ENCODE measurements at regions not wholly inside any gene's neighbourhood (a gene's known extent, or its start where the extent isn't known, plus 50 kb on each side); places are given as distances from the start of the nearest gene placed in this dataset.

- Histone ChIP-seq H3K4me3 (ENCODE audit: low read depth in 1 of 3, low read length in 3 of 3) (no peak overlapping the region), H3K9me3 (ENCODE audit: control insufficient read depth in 4 of 4, low read length in 3 of 4) (peaks cover 0 to 2% (median under 1%) of the 10 kb centered on the region in 4 donors)
Observed at GRCh38 chr19:30314805-30315155, 57.4 kb upstream of the ZNF536 start.

GRCh38 chr19:30315159-30315558 is 57.0 kb upstream of the ZNF536 start:
- Histone ChIP-seq H3K36me3 (ENCODE audit: control insufficient read depth in 4 of 4, insufficient read depth in 3 of 4, low read depth in 1 of 4, low read length in 3 of 4) (no peaks in the 10 kb centered on the region), H3K4me3 (ENCODE audit: low read depth in 1 of 3, low read length in 3 of 3) (no peak overlapping the region), H3K9me3 (ENCODE audit: control insufficient read depth in 4 of 4, low read length in 3 of 4) (peaks cover 0 to 2% (median under 1%) of the 10 kb centered on the region in 4 donors), H3K4me1 (ENCODE audit: control insufficient read depth in 4 of 4, insufficient read depth in 4 of 4, low read length in 3 of 4) (no peaks in the 10 kb centered on the region), H3K27ac (ENCODE audit: low read depth in 1 of 2, low read length in 2 of 2) (no peak overlapping the region), H3K9ac (ENCODE audit: low read depth in 1 of 2, low read length in 2 of 2) (no peak overlapping the region), H3K27me3 (ENCODE audit: control insufficient read depth in 4 of 4, insufficient read depth in 4 of 4, low read length in 3 of 4) (no peaks in the 10 kb centered on the region)
- DNase-seq (ENCODE audit: low spot score), result no peak
- WGBS, result 92% methylated on average over 2 of the region's 2 CpGs
- TF ChIP-seq ZBTB33 (IDR thresholded peaks at IDR 0.05), result no peak

More at GRCh38 chr19:30314805-30315155, 57.4 kb upstream of the ZNF536 start:
- DNase-seq (ENCODE audit: low spot score), result no peak
- TF ChIP-seq CTCF (IDR thresholded peaks at IDR 0.05; ENCODE audit: low read depth, low read length, missing input control) (no peak), YY1 (IDR thresholded peaks at IDR 0.05) (no peak), HNF4A (conservative IDR thresholded peaks at IDR 0.05) (no peak), HNF4G (IDR thresholded peaks at IDR 0.05) (no peak), FOXA2 (IDR thresholded peaks at IDR 0.05) (no peak), MAX (IDR thresholded peaks at IDR 0.05) (no peak), RAD21 (IDR thresholded peaks at IDR 0.05) (no peak), SP1 (IDR thresholded peaks at IDR 0.05) (no peak), NR2F2 (IDR thresholded peaks at IDR 0.05) (no peak), RXRA (IDR thresholded peaks at IDR 0.05) (no peak), ZBTB33 (IDR thresholded peaks at IDR 0.05) (no peak), EGR1 (IDR thresholded peaks at IDR 0.05; ENCODE audit: low read depth in 2 of 2) (no peak)
- Histone ChIP-seq H3K27me3 (ENCODE audit: control insufficient read depth in 4 of 4, insufficient read depth in 4 of 4, low read length in 3 of 4) (no peaks in the 10 kb centered on the region), H3K4me1 (ENCODE audit: control insufficient read depth in 4 of 4, insufficient read depth in 4 of 4, low read length in 3 of 4) (no peaks in the 10 kb centered on the region), H3K27ac (ENCODE audit: low read depth in 1 of 2, low read length in 2 of 2) (no peak overlapping the region), H3K36me3 (ENCODE audit: control insufficient read depth in 4 of 4, insufficient read depth in 3 of 4, low read depth in 1 of 4, low read length in 3 of 4) (no peaks in the 10 kb centered on the region), H3K9ac (ENCODE audit: low read depth in 1 of 2, low read length in 2 of 2) (no peak overlapping the region)
- 83% methylated on average over 5 of the region's 5 CpGs for WGBS

GRCh38 chr19:30316000-30316491 is 56.1 kb upstream of the ZNF536 start:
- TF ChIP-seq HNF4A (conservative IDR thresholded peaks at IDR 0.05) (no peak), RXRA (IDR thresholded peaks at IDR 0.05) (no peak), RAD21 (IDR thresholded peaks at IDR 0.05) (no peak), TAF1 (conservative IDR thresholded peaks at IDR 0.05) (no peak), REST (IDR thresholded peaks at IDR 0.05) (no peak), SP1 (IDR thresholded peaks at IDR 0.05) (no peak), FOXA1 (IDR thresholded peaks at IDR 0.05) (no peak), FOXA2 (IDR thresholded peaks at IDR 0.05) (no peak), CTCF (IDR thresholded peaks at IDR 0.05; ENCODE audit: low read depth, low read length, missing input control) (no peak)
- Histone ChIP-seq H3K4me1 (ENCODE audit: control insufficient read depth in 4 of 4, insufficient read depth in 4 of 4, low read length in 3 of 4) (no peaks in the 10 kb centered on the region), H3K27ac (ENCODE audit: low read depth in 1 of 2, low read length in 2 of 2) (no peak overlapping the region), H3K27me3 (ENCODE audit: control insufficient read depth in 4 of 4, insufficient read depth in 4 of 4, low read length in 3 of 4) (peaks cover 0 to 5% (median 0%) of the 10 kb centered on the region in 4 donors), H3K9ac (ENCODE audit: low read depth in 1 of 2, low read length in 2 of 2) (no peak overlapping the region), H3K36me3 (ENCODE audit: control insufficient read depth in 4 of 4, insufficient read depth in 3 of 4, low read depth in 1 of 4, low read length in 3 of 4) (no peaks in the 10 kb centered on the region), H3K4me3 (ENCODE audit: low read depth in 1 of 3, low read length in 3 of 3) (no peak overlapping the region), H3K9me3 (ENCODE audit: control insufficient read depth in 4 of 4, low read length in 3 of 4) (peaks cover 0 to 2% (median under 1%) of the 10 kb centered on the region in 4 donors)
- WGBS, result 97% methylated on average over 4 of the region's 4 CpGs
- no peak for DNase-seq (ENCODE audit: low spot score)

All from liver (tissue), 8 donors.